HG03469 (cell line): ENCODE measurements at regions not wholly inside any gene's neighbourhood (a gene's known extent, or its start where the extent isn't known, plus 50 kb on each side); places are given as distances from the start of the nearest gene placed in this dataset.

Source experiments
- ATAC-seq: cut with Tn5 transposase; IDR thresholded peaks from one replicate; pipeline ENCODE4 v1.9.1; 2021; ENCODE audit warnings: mild to moderate bottlenecking, moderate library complexity, moderate number of reproducible peaks; ENCODE audit not compliant: unreplicated experiment

DNA sequence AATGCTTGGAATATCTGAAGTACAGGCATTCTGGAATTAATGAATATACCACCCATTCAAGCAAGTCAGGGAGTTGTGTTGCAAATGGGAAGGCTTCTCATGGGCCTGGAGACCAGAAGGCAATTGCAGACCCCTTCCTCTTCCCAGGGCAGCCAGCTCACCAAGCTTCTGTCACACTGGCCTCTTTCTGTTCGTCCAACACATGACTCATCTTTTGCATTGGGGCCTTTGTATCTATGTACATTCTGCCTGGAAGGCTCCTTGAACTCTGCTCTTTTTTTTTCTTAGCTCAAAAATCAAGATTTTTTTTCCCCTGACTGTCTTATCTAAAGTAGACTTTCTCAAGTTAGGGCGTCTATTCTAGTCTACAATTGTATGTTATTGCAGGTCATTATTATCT is 132.9 kb upstream of the MYLIP start:
- ATAC-seq, result no peak

- ATAC-seq, result no peak
Measured at GRCh38 chr6:15995493-15995892, 133.4 kb upstream of the MYLIP start.

DNA sequence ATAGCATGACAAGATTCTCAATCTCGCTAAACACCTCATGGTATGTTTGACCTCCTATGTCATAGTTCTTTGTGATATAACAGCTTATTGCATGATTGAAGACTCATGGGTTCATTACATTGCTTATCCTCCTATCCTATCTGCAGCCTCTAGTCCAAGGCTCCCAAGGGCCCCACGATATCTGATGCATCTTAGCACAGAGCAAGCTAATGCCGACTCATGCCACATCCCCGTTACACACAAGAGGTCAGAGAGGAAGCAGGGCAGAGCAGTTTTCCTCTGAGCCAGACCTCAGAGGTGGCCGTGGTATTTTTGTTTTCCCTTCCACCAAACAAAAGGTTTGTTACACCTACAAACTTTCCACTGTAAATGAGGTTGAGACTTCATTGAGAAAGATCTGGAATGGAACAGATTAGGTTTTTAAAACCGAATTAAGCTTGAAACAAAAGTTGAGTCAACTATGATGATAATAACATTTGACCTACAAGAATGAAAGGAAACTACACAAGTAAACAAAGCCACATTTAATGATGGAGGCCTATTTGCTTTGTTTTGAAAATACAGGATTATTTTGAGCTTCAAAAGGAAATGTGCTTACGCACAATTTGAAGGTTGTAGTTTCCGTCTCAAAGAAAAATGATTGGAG is 133.9 kb upstream of the MYLIP start:
- no peak for ATAC-seq

- ATAC-seq, result no peak
Measured at GRCh38 chr6:15993716-15994228, 135.1 kb upstream of the MYLIP start.

GRCh38 chr6:15990179-15990578 is 138.7 kb upstream of the MYLIP start:
- ATAC-seq, result no peak

GRCh38 chr6:15989397-15989796 is 139.5 kb upstream of the MYLIP start:
- no peak for ATAC-seq

- no peak for ATAC-seq
Measured at GRCh38 chr6:15987569-15987968, 141.3 kb upstream of the MYLIP start.

GRCh38 chr6:15986027-15986629 is 142.8 kb upstream of the MYLIP start:
- no peak for ATAC-seq

DNA sequence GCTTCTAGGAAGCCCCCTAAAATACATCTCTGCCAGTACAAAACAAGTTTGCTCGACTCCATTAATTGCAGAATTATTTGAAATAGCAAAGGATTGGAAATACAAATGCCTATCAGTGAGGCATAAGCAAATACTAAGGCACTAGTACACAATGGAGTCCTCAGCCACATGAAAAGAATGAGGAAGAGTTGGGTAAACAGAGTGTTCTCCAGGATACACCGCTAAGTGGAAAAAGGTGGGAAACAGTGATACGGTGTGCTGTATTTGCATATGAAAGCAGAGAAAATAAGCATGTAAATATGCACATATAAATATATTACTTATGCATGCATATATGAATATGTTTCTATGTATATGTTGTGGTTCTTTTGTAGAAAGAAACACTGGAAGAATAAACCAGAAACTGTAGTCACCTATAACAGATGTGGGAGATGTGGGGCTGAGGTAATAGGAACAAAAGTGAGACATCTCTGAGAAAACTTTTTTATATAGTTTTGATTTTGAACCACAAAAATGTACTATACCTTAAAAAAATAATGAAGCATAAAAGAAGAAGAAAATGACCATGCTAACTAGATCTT is 143.4 kb upstream of the MYLIP start:
- no peak for ATAC-seq

DNA sequence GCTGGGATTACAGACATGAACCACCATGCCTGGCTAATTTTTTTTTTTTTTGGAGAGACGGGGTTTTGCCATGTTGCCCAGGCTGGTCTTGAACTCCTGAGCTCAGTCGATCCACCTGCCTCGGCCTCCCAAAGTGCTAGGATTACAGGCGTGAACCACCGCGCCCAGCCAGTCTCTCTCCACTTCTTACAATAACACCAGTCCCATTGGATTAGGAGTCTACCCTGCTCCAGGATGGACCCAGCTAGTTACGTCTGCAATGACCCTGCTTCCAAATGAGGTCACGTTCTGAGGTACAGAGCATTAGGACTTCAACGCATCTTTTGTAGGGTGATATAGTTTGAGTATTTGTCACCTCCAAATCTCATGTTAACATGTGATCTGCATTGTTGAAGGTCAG is 146.9 kb upstream of the MYLIP start:
- ATAC-seq, result no peak

DNA sequence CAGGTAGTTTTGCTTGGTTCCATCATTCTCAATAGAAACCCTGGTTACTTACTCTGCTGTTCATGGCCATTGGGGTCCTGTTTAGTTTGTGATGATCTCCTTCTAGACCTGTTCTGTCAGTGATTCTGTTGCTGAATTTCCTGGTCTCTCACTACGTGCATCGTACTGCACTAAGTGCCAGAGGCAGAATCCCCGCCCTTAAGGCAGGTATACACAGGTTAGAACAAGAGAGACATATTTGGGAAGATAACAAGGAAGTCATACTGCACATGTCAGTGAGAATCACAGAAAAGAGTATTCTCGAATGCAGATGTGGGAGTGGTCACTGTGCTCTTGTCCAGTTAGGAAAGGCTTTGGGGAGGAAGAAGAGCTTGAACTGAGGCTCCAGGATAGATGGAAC is 148.1 kb upstream of the MYLIP start:
- ATAC-seq, result no peak

GRCh38 chr6:15978426-15978825 is 150.5 kb upstream of the MYLIP start:
- ATAC-seq, result no peak

- ATAC-seq, result no peak
Measured at GRCh38 chr6:15977050-15977449, 151.8 kb upstream of the MYLIP start.

DNA sequence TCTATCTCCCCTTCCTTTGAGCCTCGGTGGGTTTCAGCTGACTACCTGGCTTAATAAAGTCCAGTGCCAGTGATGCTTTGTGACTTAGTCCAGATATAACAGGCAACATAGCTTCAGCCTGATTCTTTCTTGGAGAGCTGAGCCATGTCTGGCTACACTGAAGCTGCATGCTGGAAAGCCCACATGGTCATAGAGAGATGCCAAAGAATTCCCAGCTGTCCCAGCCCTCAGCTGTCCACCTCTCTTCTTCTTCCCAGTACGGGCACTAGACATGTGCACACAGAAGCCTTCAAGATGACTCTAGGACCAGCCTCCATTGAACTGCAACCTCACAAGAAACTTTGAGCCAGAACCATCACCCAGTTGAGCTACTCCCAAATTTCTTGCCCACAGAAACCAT is 154.1 kb upstream of the MYLIP start:
- no peak for ATAC-seq

DNA sequence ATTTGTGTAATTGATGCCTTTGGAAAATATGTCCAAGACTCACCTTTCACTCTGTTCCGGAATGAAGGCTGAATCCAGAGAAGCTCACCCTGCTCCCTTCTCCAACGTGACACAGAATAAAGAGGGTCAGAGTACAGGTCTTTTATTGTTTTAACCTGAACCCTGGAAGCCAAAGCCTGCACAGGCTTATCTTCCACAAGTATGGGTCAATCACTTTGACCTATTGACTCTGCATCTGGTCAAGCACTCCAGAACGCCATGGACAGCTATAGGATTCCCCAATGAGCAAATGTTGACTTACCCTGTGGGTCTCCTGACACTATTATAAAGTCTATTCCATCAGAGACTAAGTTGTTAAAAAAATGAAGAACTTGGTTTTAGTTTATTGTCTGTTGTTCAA is 158.4 kb upstream of the MYLIP start:
- no peak for ATAC-seq

GRCh38 chr6:15969236-15969778 is 159.6 kb upstream of the MYLIP start:
- ATAC-seq, result no peak

- ATAC-seq, result no peak
Measured at GRCh38 chr6:15968519-15968918, 160.4 kb upstream of the MYLIP start.

GRCh38 chr6:15966000-15966520 is 162.8 kb upstream of the MYLIP start:
- ATAC-seq, result no peak

DNA sequence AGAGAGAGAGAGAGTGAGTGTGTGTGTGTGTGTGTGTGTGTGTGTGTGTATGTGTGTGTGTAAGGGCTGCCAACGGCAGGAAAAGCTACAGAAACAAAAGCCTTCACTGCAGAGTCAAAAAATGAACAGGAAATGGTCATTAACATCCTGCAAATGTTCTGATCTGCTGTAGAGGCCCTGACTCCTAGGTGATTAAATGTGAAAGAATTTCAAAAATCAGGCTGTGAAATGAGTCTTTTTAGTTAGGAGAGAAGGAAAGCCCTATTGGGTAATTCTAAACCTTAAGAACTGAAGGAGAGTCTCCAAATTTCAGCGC is 166.5 kb upstream of the MYLIP start:
- ATAC-seq, result no peak

DNA sequence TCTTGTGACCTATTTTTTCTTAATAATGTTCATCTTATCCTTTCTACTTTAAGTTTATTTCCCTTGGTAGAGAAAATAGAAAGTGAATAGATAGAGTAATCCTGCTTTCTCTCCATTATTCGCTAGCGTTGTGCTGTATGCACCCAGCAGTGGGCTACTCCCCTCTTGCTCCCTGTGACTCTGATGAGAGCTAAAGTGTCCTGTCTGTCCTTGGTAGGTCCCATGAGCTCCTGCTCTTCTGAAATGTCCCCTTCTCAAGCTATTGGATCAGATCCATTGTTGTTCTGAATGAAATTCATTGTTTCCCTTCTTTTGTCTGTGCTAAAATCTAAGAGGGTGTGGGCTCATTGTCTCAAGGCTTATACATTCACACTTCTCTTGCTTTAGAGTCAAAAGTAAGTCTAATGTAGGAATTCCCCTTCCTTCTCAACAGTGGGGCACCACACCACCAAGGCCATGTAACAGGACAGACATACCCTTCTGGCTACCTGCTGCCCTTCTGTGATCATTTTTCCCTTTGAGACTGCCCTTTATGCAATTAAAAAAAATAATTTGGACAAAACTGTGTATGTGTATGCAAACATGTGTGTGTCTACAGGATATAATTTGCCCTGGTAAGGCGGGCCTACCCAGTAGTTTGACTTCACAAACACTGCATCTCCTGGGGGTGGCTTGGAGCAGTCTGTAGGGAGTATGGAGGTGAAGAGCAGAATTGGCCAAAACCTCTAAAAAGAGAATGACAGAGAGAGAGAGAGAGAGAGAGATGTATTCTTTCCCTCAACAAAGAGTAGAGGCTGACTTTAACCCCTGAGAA is 167.0 kb upstream of the MYLIP start:
- no peak for ATAC-seq
